ENCODE measurements at regions not wholly inside any gene's neighbourhood (a gene's known extent, or its start where the extent isn't known, plus 50 kb on each side); places are given as distances from the start of the nearest gene placed in this dataset.

GRCh38 chr7:57328963-57329362 is 121.0 kb upstream of the ZNF716 start:
- no peak overlapping the region for H3K27ac Mint-ChIP-seq
- H3K36me3 Mint-ChIP-seq (ENCODE audit: low read depth), result peaks cover 12% of the 10 kb centered on the region
- TF ChIP-seq, protein P1, sequence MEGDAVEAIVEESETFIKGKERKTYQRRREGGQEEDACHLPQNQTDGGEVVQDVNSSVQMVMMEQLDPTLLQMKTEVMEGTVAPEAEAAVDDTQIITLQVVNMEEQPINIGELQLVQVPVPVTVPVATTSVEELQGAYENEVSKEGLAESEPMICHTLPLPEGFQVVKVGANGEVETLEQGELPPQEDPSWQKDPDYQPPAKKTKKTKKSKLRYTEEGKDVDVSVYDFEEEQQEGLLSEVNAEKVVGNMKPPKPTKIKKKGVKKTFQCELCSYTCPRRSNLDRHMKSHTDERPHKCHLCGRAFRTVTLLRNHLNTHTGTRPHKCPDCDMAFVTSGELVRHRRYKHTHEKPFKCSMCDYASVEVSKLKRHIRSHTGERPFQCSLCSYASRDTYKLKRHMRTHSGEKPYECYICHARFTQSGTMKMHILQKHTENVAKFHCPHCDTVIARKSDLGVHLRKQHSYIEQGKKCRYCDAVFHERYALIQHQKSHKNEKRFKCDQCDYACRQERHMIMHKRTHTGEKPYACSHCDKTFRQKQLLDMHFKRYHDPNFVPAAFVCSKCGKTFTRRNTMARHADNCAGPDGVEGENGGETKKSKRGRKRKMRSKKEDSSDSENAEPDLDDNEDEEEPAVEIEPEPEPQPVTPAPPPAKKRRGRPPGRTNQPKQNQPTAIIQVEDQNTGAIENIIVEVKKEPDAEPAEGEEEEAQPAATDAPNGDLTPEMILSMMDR (IDR thresholded peaks at IDR 0.05), result no peak
- Histone ChIP-seq H3K27ac (ENCODE audit: low read depth in 1 of 2, low read length in 2 of 2) (no peak overlapping the region), H3K27me3 (ENCODE audit: control insufficient read depth in 1 of 2, insufficient read depth in 2 of 2, low read length in 2 of 2) (no peaks in the 10 kb centered on the region), H3K4me1 (ENCODE audit: insufficient read depth, low read length) (no peaks in the 10 kb centered on the region), H3K36me3 (ENCODE audit: insufficient read depth, low read length) (no peaks in the 10 kb centered on the region), H3K9me3 (ENCODE audit: control insufficient read depth in 1 of 2, insufficient read depth in 1 of 2, low read length in 2 of 2) (peaks cover 29 to 51% of the 10 kb centered on the region in 2 experiments), H3K4me3 (ENCODE audit: low read length) (no peak overlapping the region)
- intact Hi-C loops (cut with DNase I, micrococcal nuclease), result no loop called here
- ATAC-seq (ENCODE audit: poor library complexity), result no peak
- peaks cover 18% of the 10 kb centered on the region for H3K9me3 Mint-ChIP-seq
- H3K4me3 Mint-ChIP-seq, result no peak overlapping the region
- H3K27me3 Mint-ChIP-seq, result no peaks in the 10 kb centered on the region
- no peak for DNase-seq
- ChIA-PET POLR2A (no interaction called here), CTCF (no interaction called here)
- no peaks in the 10 kb centered on the region for H3K4me1 Mint-ChIP-seq (ENCODE audit: low read depth)

GRCh38 chr7:57339198-57339944 is 110.6 kb upstream of the ZNF716 start:
- TF ChIP-seq, protein P1 (IDR thresholded peaks at IDR 0.05), result no peak
- H3K27me3 ChIP-seq (ENCODE audit: control insufficient read depth in 1 of 2, insufficient read depth in 2 of 2, low read length in 2 of 2), result no peaks in the 10 kb centered on the region
- no peak overlapping the region for H3K4me3 ChIP-seq (ENCODE audit: low read length)
- Mint-ChIP-seq H3K27me3 (no peaks in the 10 kb centered on the region), H3K9me3 (peaks cover 25% of the 10 kb centered on the region), H3K4me3 (no peak overlapping the region), H3K27ac (no peak overlapping the region), H3K4me1 (ENCODE audit: low read depth) (no peaks in the 10 kb centered on the region), H3K36me3 (ENCODE audit: low read depth) (no peaks in the 10 kb centered on the region)
- no peaks in the 10 kb centered on the region for H3K36me3 ChIP-seq (ENCODE audit: insufficient read depth, low read length)
- H3K4me1 ChIP-seq (ENCODE audit: insufficient read depth, low read length), result no peaks in the 10 kb centered on the region
- intact Hi-C loops (cut with DNase I, micrococcal nuclease), result no loop called here
- POLR2A ChIA-PET, result no interaction called here
- ATAC-seq (ENCODE audit: poor library complexity) (no peak), DNase-seq (no peak)
- CTCF ChIA-PET, result no interaction called here
- no peak overlapping the region for H3K27ac ChIP-seq (ENCODE audit: low read depth in 1 of 2, low read length in 2 of 2)
- H3K9me3 ChIP-seq (ENCODE audit: control insufficient read depth in 1 of 2, insufficient read depth in 1 of 2, low read length in 2 of 2), result peaks cover 14 to 65% of the 10 kb centered on the region in 2 experiments

GRCh38 chr7:57342954-57343353 is 107.0 kb upstream of the ZNF716 start:
- peaks cover 9% of the 10 kb centered on the region for H3K36me3 Mint-ChIP-seq (ENCODE audit: low read depth)
- Histone ChIP-seq H3K4me3 (ENCODE audit: low read length) (no peak overlapping the region), H3K9me3 (ENCODE audit: control insufficient read depth in 1 of 2, insufficient read depth in 1 of 2, low read length in 2 of 2) (peaks cover 16 to 82% of the 10 kb centered on the region in 2 experiments), H3K36me3 (ENCODE audit: insufficient read depth, low read length) (no peaks in the 10 kb centered on the region), H3K27ac (ENCODE audit: low read depth in 1 of 2, low read length in 2 of 2) (no peak overlapping the region), H3K27me3 (ENCODE audit: control insufficient read depth in 1 of 2, insufficient read depth in 2 of 2, low read length in 2 of 2) (no peaks in the 10 kb centered on the region), H3K4me1 (ENCODE audit: insufficient read depth, low read length) (no peaks in the 10 kb centered on the region)
- CTCF ChIA-PET, result no interaction called here
- H3K27me3 Mint-ChIP-seq, result no peaks in the 10 kb centered on the region
- no peak overlapping the region for H3K4me3 Mint-ChIP-seq
- no peak for DNase-seq
- H3K4me1 Mint-ChIP-seq (ENCODE audit: low read depth), result no peaks in the 10 kb centered on the region
- peaks cover 22% of the 10 kb centered on the region for H3K9me3 Mint-ChIP-seq
- TF ChIP-seq, protein P1 (IDR thresholded peaks at IDR 0.05), result no peak
- no peak for ATAC-seq (ENCODE audit: poor library complexity)
- POLR2A ChIA-PET, result no interaction called here
- no peak overlapping the region for H3K27ac Mint-ChIP-seq
- intact Hi-C loops (cut with DNase I, micrococcal nuclease), result no loop called here

Measured in CD4-positive, alpha-beta T cell (primary cell).